ENCODE measurements at regions not wholly inside any gene's neighbourhood (a gene's known extent, or its start where the extent isn't known, plus 50 kb on each side); places are given as distances from the start of the nearest gene placed in this dataset.
"Not testable (repeated sequence)": the region's sequence is repeated elsewhere in the genome, so short reads cannot be mapped to it uniquely, and the experiment has no call there.

- H3K36me3 Mint-ChIP-seq; H3K9me3 Mint-ChIP-seq; H3K4me1 ChIP-seq (ENCODE audit: insufficient read depth, low read length); H3K9me3 ChIP-seq (ENCODE audit: low read length); H3K4me3 ChIP-seq (ENCODE audit: low read length); CTCF ChIA-PET; H3K4me1 Mint-ChIP-seq; H3K27me3 Mint-ChIP-seq; H3K27me3 ChIP-seq (ENCODE audit: insufficient read depth, low read length, poor library complexity, severe bottlenecking); H3K36me3 ChIP-seq (ENCODE audit: insufficient read depth, low read length); POLR2A ChIA-PET; H3K27ac Mint-ChIP-seq; H3K27ac ChIP-seq (ENCODE audit: low read depth, low read length): not testable (repeated sequence)
- DNase-seq, result peak in 1 of 5 donors; percentile 15
- H3K4me3 Mint-ChIP-seq, result peak overlapping the region in 1 of 7 donors; percentile 68
These were observed 49.8 kb upstream of the RNU2-1 start for GRCh38 chr17:43283606-43284005.
